Psoas muscle (tissue), 7 donors: ENCODE measurements at regions not wholly inside any gene's neighbourhood (a gene's known extent, or its start where the extent isn't known, plus 50 kb on each side); places are given as distances from the start of the nearest gene placed in this dataset.

ENCODE experiments used
- ATAC-seq, 4 donors: fragments of 200-7000 bp; cut with Tn5 transposase; one replicate each; pipeline ENCODE4 v1.9.1; 2020; ENCODE audit warnings: moderate library complexity in 3 of 4, mild to moderate bottlenecking in 2 of 4
- DNase-seq, 2 donors: peaks; one replicate each; pipeline ENCODE4 v3.0.0-alpha.2; 2020
- H3K27ac ChIP-seq: fragments of 200-600 bp; one replicate; pipeline ENCODE4 v1.8.0; 2022
- H3K27me3 ChIP-seq, 3 donors: fragments of 200-600 bp in 1 of 3; one replicate each; pipeline versions ENCODE4 v1.6.1 to v1.8.0; 2013 to 2022; ENCODE audit warnings: low read length in 2 of 3, mild to moderate bottlenecking in 2 of 3, moderate library complexity in 1 of 3; ENCODE audit not compliant: insufficient read depth in 3 of 3
- H3K36me3 ChIP-seq, 2 donors: fragments of 200-600 bp in 1 of 2; one replicate each; pipeline versions ENCODE4 v1.6.1 to v1.8.0; 2013 to 2022; ENCODE audit warnings: low read depth in 1 of 2, mild to moderate bottlenecking in 1 of 2, moderate library complexity in 1 of 2; ENCODE audit not compliant: insufficient read depth in 1 of 2
- H3K4me1 ChIP-seq: fragments of 200-600 bp; one replicate; pipeline ENCODE4 v1.8.0; 2022
- H3K4me3 ChIP-seq: fragments of 200-600 bp; one replicate; pipeline ENCODE4 v1.8.0; 2022; ENCODE audit warnings: mild to moderate bottlenecking
- H3K9me3 ChIP-seq: fragments of 200-600 bp; one replicate; pipeline ENCODE4 v1.8.0; 2022
- CTCF ChIP-seq: fragments of 200-600 bp; IDR thresholded peaks from one replicate; pipeline ENCODE4 v1.8.0; 2022; ENCODE audit warnings: antibody characterized with exemption
- WGBS, 3 donors: extraction: QIAGEN DNeasy Blood & Tissue Kit; methylation state at CpG; one replicate each; pipeline versions ENCODE4 v1.1.6 to v1.1.7; 2013; 5-methylcytosine and 5-hydroxymethylcytosine counted together
- intact Hi-C, 2 donors: fragments of 100-400 bp; cut with DNase I; formaldehyde crosslinking; loops; one replicate each; pipeline versions ENCODE4 v1.11.0 to v1.14.2; 2022
- donor health status: healthy with polysubstance abuse.
- donor health status: DM: no; HTN: no; CAD: no; lungs with moderate emphysema.
- donor health status: Bipolar disorder and iron deficiency.
- donor health status: healthy.
- donor health status: DM: yes; HTN: yes; CAD: no.
- donor health status: DM: no; HTN: no; CAD: no.
- donor health status: DM: yes; HTN: yes; CAD: no.

DNA sequence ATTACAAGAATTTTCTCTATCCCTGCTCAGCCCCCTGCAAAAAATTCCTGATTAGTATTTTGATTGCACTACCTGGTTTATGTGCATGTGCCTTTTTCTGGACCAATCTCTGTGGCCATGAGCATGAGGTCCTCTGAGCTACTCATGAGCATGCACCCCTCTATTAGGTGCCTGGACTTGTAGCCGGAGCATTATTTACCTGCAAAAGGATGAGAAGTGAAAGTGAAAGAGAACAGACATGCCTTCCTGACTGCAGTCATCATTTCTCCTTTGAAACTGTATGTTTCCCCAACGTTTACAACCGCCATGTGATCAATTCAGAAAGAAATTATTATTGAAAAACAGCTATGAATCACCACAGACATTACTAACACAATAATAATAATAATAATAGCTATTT, 1008.8 kb downstream of the ROBO2 start:
- intact Hi-C loops: no loop called here
- DNase-seq (no peak), ATAC-seq (no peak)
- no peaks in the 10 kb centered on the region for H3K4me1 ChIP-seq
- no peaks in the 10 kb centered on the region for H3K9me3 ChIP-seq
- H3K4me3 ChIP-seq: no peak overlapping the region
- no peak for TF ChIP-seq CTCF
- no peak overlapping the region for H3K27ac ChIP-seq
- WGBS, 3 donors: 74 to 76% (median 75%) methylated on average over 3 of the region's 3 CpGs
- H3K36me3 ChIP-seq: no peaks in the 10 kb centered on the region
- no peaks in the 10 kb centered on the region for H3K27me3 ChIP-seq

DNA sequence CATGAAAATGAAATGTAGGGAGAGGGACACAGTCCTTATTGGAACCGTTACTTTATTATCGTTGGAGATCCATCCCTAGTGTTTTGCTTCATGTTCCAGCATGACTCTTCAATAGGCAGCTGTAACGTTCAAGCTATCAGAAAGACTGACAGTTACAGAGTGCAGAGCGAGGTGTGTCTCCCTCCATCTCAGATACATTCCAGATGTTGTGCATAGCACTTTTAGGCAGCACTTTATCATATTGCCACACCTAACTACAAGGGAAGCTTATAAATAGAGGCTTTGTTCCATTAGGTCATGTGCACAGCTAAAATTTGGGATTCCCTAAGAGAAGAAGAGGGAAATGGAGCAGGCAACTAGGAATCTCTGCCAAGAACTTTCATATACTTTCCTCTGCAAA, 1009.6 kb downstream of the ROBO2 start:
- WGBS, 3 donors: 73 to 82% (median 74%) methylated on average over 4 of the region's 4 CpGs
- H3K9me3 ChIP-seq: no peaks in the 10 kb centered on the region
- intact Hi-C loops: no loop called here
- DNase-seq (no peak), ATAC-seq (no peak)
- no peak overlapping the region for H3K4me3 ChIP-seq
- no peaks in the 10 kb centered on the region for H3K36me3 ChIP-seq
- no peaks in the 10 kb centered on the region for H3K4me1 ChIP-seq
- TF ChIP-seq CTCF: no peak
- no peak overlapping the region for H3K27ac ChIP-seq
- no peaks in the 10 kb centered on the region for H3K27me3 ChIP-seq

DNA sequence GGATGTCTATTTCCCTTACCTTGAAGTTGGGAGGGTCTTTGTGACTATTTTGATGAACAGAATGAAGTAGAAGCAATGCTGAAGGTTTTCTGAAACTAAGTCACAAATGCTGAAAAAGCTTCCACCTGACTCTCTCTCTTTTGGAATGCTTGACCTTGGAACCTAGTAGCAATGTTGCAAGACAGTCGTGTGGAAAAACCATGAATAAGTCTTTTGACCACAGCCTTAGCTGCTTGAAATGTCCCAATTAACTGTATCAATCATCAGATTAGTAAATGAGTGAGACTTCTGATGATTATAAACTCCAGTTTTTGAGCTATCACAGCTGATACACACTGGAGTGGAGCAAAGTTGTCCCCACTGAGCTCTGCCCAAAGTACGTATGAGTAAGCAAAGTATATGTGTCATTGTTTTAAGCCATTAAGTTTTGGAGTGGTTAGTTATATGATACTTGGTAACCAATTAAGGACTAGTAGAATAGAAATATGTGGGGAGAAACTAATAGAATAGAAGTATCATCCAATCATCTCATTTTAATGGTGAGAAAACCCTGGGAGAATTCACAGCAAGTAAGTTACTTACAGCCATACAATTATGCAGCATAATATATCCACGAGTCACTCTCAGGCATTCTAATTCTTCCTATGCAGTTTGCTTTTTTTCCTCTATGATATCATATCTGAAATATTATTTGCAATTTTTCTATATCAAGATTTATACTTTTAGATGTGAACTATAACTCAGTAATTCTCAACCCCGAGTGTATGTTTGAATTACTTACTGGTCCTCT, 1010.6 kb downstream of the ROBO2 start:
- Histone ChIP-seq H3K27ac (no peak overlapping the region), H3K27me3 (no peaks in the 10 kb centered on the region), H3K36me3 (no peaks in the 10 kb centered on the region), H3K4me3 (no peak overlapping the region), H3K4me1 (no peaks in the 10 kb centered on the region), H3K9me3 (no peaks in the 10 kb centered on the region)
- DNase-seq (no peak), ATAC-seq (no peak)
- no peak for TF ChIP-seq CTCF
- 72 to 78% (median 72%) methylated on average over 4 of the region's 4 CpGs for WGBS, 3 donors
- intact Hi-C loops: no loop called here

DNA sequence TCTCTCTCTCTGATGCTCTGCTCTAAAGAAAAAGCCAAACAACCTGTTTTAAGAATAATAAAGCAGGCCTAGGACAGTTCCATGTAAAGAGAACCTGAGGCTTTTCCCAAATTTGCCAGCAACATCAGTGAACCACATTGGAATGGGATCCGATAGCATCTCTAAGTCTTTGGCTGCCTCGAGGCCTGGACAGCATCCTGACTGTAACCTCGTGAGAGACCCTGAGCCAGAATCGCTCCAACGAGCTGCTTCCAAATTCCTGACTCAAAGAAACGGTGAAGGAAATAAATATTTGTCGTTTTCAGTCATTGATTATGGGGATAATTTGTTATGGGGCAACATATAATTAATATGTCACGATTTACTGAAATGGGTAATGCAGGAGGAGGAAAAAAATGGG, 1012.8 kb downstream of the ROBO2 start:
- Histone ChIP-seq H3K4me3 (no peak overlapping the region), H3K27me3 (no peaks in the 10 kb centered on the region), H3K36me3 (no peaks in the 10 kb centered on the region), H3K4me1 (no peaks in the 10 kb centered on the region), H3K27ac (no peak overlapping the region), H3K9me3 (no peaks in the 10 kb centered on the region)
- no peak for DNase-seq
- no peak for TF ChIP-seq CTCF
- WGBS, 3 donors: 63 to 69% (median 64%) methylated on average over 8 of the region's 8 CpGs
- intact Hi-C loops: no loop called here
- no peak for ATAC-seq

- intact Hi-C loops: no loop called here
- no peaks in the 10 kb centered on the region for H3K36me3 ChIP-seq
Observed at GRCh38 chr3:78066287-78066686, 1026.4 kb downstream of the ROBO2 start.

More at GRCh38 chr3:78066287-78066686, 1026.4 kb downstream of the ROBO2 start:
- Histone ChIP-seq H3K9me3 (no peaks in the 10 kb centered on the region), H3K27ac (no peak overlapping the region), H3K4me3 (no peak overlapping the region), H3K4me1 (no peaks in the 10 kb centered on the region), H3K27me3 (no peaks in the 10 kb centered on the region)
- 91 to 92% (median 91%) methylated on average over 5 of the region's 5 CpGs for WGBS, 3 donors
- no peak for TF ChIP-seq CTCF
- DNase-seq (no peak), ATAC-seq (no peak)
